GM12891 (cell line): ENCODE measurements at regions not wholly inside any gene's neighbourhood (a gene's known extent, or its start where the extent isn't known, plus 50 kb on each side); places are given as distances from the start of the nearest gene placed in this dataset.

Experiments
- DNase-seq: peaks from one replicate; pipeline ENCODE4 v3.0.0; 2011; ENCODE audit warnings: low spot score; ENCODE audit not compliant: insufficient read length
- FAIRE-seq: peaks from 2 replicates; lab custom pipeline; 2011; peaks lifted over from hg19 to GRCh38; lab: Jason Lieb, UNC
- PAX5 ChIP-seq: IDR thresholded peaks from 2 replicates; pipeline ENCODE4 v1.6.1; 2011; ENCODE audit warnings: low read length, moderate library complexity, mild to moderate bottlenecking; ENCODE audit not compliant: insufficient read depth, severe bottlenecking
- POLR2A ChIP-seq: IDR thresholded peaks from 2 replicates; pipeline ENCODE4 v1.6.1; 2011; ENCODE audit warnings: low read depth, low read length, control low read depth
- POLR2AphosphoS5 ChIP-seq: IDR thresholded peaks from 2 replicates; pipeline ENCODE4 v1.6.1; 2011; ENCODE audit warnings: low read depth, low read length, control low read depth
- POU2F2 ChIP-seq: IDR thresholded peaks from 2 replicates; pipeline ENCODE4 v1.6.1; 2011; ENCODE audit warnings: low read depth, mild to moderate bottlenecking, control low read depth, low read length, moderate library complexity
- SPI1 ChIP-seq: IDR thresholded peaks from 2 replicates; pipeline ENCODE4 v1.6.1; 2011; ENCODE audit warnings: low read depth, low read length, control low read depth
- TAF1 ChIP-seq: IDR thresholded peaks from 2 replicates; pipeline ENCODE4 v1.6.1; 2011; ENCODE audit warnings: low read depth, low read length, control low read depth

DNA sequence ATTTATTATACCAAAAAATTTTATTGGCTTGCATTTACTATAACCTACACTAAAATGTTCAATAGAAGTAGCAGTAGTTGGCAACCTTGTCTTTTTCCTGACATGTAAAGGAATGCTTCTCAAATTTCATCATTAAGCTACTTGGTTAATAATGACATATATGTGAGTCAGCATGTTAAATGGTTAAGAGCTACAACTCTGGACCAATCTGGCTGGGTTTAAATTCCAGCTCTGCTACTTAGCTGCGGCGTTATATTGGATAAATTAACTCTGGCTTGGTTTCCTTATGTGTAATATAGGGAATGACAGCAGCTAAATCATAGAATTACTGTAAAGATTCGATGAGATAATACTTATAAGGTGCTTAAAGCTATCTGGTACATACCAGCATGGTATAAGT lies 53.7 kb upstream of the OTOGL start:
- no peak for FAIRE-seq
- DNase-seq, result no peak

GRCh38 chr12:80044694-80045046 lies 54.7 kb upstream of the OTOGL start:
- TF ChIP-seq POU2F2 (no peak), POLR2AphosphoS5 (no peak), PAX5 (no peak), POLR2A (no peak)
- FAIRE-seq, result no peak
- DNase-seq, result no peak

More for the DNA sequence above, 53.7 kb upstream of the OTOGL start:
- TF ChIP-seq POU2F2 (no peak), PAX5 (no peak), TAF1 (no peak), POLR2A (no peak), POLR2AphosphoS5 (no peak), SPI1 (no peak)

DNA sequence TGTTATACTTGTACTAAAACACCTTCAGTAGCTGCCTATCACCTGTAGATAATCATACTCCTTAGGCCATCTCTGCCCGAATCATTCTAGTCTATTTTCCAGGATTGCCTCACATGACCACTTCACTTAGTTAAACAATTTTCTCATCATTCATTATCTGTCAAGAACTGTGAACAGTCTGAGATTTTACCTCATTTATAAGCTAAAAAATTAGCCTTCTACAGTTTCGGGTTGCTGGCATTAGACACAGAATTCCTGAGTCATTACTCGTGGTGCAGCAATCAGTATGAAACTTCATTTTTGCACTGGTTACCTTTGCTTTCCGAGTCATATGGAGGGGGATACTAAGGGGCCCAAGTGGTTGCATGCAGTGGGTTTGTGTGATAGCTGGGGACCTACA lies 57.6 kb upstream of the OTOGL start:
- no peak for TF ChIP-seq POLR2AphosphoS5
- no peak for TF ChIP-seq SPI1
- no peak for TF ChIP-seq TAF1
- no peak for TF ChIP-seq POLR2A
- no peak for TF ChIP-seq PAX5
- no peak for TF ChIP-seq POU2F2
- DNase-seq (no peak), FAIRE-seq (no peak)

GRCh38 chr12:80041071-80041470 lies 58.3 kb upstream of the OTOGL start:
- TF ChIP-seq POU2F2, result no peak
- TF ChIP-seq POLR2AphosphoS5, result no peak
- no peak for TF ChIP-seq POLR2A
- no peak for TF ChIP-seq TAF1
- DNase-seq (no peak), FAIRE-seq (no peak)

GRCh38 chr12:80040075-80040738 lies 59.1 kb upstream of the OTOGL start:
- FAIRE-seq (no peak), DNase-seq (no peak)
- no peak for TF ChIP-seq POU2F2
- TF ChIP-seq TAF1, result no peak
- no peak for TF ChIP-seq PAX5
- TF ChIP-seq POLR2AphosphoS5, result no peak
- TF ChIP-seq POLR2A, result no peak
- TF ChIP-seq SPI1, result no peak

- TF ChIP-seq TAF1 (no peak), POU2F2 (no peak), POLR2A (no peak), PAX5 (no peak), POLR2AphosphoS5 (no peak), SPI1 (no peak)
- DNase-seq (no peak), FAIRE-seq (no peak)
Observed at GRCh38 chr12:80038062-80038560, 61.2 kb upstream of the OTOGL start.

GRCh38 chr12:80033448-80033847 lies 65.9 kb upstream of the OTOGL start:
- DNase-seq (no peak), FAIRE-seq (no peak)
- no peak for TF ChIP-seq POLR2AphosphoS5
- no peak for TF ChIP-seq PAX5
- no peak for TF ChIP-seq POLR2A
- no peak for TF ChIP-seq POU2F2
- TF ChIP-seq TAF1, result no peak
- no peak for TF ChIP-seq SPI1

DNA sequence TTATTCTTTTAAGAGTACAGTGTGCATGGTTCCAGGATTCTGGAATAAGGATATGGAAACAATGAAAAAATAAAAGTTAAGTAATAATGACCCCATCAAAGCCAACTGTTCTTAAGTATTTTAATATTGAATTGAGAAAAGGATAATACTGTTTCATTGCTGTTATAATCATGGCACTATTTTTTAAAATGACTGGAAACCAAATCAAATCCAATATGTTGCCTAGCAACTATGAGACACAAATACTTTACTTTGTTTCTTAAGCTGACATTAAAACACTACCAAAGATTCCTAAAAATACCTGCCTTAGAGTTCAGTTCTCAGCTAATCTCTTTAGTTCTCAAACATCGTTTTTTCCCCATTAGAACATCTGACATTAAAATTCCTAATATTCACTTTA lies 66.4 kb upstream of the OTOGL start:
- DNase-seq (no peak), FAIRE-seq (no peak)
- TF ChIP-seq PAX5 (no peak), POU2F2 (no peak), TAF1 (no peak), POLR2A (no peak), POLR2AphosphoS5 (no peak), SPI1 (no peak)

DNA sequence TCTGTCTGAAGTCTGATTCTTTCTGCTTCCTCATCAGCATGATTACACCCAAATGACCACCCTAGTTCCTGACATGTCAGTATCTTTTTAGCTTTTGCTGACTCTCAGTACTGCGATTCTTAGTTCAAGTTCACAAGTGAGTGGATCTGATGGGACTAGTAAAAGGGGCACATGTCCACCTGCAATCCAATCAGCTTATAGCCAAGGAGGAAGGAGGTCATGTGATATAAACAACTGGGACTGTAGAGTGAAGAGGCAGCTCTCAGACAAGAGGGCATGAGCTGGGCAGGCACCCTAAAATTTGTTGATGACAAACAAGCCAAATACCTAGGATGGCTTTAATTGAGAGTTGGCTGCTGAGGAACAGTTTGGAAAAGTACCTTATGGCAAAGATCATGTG lies 68.1 kb upstream of the OTOGL start:
- FAIRE-seq (no peak), DNase-seq (no peak)
- TF ChIP-seq TAF1 (no peak), POLR2A (no peak), POU2F2 (no peak), POLR2AphosphoS5 (no peak), PAX5 (no peak), SPI1 (no peak)
